HG02642 (cell line): ENCODE measurements at regions not wholly inside any gene's neighbourhood (a gene's known extent, or its start where the extent isn't known, plus 50 kb on each side); places are given as distances from the start of the nearest gene placed in this dataset.

ENCODE experiments used
- ATAC-seq: cut with Tn5 transposase; IDR thresholded peaks from one replicate; pipeline ENCODE4 v1.9.1; 2021; ENCODE audit warnings: mild to moderate bottlenecking; ENCODE audit not compliant: unreplicated experiment, poor library complexity

DNA sequence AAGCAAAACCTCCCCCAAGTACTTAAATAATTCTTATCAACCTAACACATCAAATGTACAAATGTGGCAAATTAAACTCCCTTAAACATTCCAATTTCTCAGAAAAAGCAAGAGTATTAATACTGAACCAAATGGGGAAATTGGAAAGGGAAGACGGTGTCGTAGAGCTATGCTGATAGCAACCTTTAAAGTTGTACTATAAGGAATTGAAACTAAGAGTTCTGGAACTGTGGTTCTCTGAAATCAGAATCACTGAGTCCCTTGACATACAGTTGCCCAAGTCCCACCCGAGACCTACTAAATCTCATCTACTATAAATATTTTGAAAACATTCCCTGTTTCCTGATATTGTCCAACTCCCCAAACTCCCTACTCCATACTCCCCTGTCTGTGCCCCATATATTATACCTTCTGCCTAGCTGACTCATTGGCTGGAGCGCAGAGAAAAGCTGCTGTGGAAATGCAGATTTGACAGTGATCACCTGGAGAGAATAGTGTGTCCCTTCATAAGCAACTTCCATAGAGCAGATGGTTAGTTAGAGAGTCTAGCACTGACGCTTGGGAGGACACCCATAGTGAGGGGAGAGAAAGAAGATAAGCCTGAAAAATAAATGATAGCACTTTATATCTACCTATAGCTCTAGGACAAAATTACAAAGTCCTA, 51.4 kb upstream of the ITM2B start:
- ATAC-seq = no peak

DNA sequence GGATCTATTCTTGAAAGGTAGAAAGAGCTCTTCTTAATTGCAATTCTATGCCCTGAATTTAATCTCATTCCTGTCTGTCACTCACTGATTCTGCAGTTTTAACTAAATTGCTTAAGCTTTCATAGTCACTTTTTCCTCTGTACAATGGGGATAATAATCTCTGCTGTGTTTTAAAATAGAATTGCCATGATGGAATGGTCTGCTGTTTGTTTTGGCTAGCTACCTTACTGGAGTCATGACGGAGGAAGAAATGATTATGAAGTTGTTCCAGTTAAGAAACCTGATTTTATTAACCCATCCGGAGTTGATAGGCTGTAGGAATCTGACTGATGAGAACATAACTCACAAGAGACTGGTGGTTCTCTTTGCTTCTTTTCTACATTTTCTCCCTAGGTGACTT, 54.9 kb upstream of the ITM2B start:
- ATAC-seq = no peak

DNA sequence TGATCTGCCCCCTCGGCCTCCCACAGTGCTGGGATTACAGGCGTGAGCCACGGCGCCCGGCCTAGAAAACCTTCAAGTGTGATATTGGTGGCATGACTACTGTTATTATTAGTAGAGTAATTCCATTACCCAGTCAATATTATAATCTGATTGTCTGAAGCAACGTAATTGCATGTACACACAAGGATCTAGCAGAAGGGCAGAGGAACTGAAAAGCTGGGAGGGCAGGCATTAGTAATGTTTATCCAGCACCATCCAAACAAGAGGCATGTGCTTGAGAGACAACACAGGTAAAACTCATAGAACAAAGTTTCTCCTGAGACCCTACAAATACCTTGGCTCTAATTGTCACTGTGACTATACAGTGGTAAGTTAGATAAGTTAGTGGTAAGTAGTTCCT, 56.2 kb upstream of the ITM2B start:
- ATAC-seq = no peak

DNA sequence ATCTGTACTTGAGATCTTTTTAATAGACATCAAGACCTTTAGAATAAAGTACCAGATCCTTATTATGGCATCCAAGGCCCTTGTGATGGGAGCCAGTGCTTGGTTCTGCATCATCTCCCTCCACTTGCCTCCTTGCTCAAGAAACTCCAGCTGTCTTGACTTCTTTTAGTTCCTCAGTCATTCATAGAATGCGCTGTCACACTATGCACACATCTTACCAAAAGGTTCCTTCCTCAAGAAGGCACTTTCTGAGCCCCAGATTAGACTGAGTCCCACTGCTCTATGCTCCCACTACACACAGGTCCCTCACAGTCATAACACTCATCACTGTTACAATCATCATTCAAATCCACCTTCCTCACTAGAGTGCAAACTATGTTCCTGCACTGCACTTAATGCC, 57.8 kb upstream of the ITM2B start:
- ATAC-seq = no peak

DNA sequence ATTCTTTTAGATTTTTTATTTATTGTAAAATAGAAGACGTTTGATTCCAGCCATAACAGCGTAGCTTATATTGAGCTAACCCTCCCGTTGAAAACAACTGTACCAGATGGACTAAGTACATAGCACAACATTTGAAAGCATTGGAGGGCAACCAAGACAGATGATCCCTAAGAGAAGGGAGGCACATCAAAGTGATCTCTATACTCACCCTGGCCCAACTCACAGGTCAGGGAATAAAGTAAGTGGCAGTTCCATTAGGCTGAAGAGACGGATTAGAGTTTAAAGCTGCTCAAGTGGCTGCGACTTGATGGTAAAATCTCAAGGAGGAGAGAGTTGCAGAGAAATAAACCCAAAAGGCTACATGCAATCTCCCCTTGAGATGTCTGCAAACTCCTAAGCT, 65.1 kb upstream of the ITM2B start:
- ATAC-seq = no peak

DNA sequence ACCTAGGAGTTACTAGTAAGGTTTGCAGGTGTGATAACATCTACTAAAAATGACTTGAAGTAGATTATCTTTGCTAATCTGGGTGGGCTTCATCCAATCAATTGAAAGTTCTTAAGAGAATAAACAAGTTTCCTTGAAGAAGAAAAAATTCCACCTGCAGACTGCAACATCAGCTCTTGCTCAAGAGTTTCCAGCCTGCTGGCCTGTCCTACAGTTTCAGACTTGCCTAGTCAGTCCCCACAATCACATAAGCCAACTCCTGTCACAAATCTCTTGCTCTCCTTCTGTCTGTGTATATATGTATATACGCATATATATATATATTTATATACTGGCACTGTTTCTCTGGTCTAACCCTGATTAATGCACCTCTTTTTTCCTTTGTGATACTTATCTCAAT, 67.3 kb upstream of the ITM2B start:
- ATAC-seq = no peak

DNA sequence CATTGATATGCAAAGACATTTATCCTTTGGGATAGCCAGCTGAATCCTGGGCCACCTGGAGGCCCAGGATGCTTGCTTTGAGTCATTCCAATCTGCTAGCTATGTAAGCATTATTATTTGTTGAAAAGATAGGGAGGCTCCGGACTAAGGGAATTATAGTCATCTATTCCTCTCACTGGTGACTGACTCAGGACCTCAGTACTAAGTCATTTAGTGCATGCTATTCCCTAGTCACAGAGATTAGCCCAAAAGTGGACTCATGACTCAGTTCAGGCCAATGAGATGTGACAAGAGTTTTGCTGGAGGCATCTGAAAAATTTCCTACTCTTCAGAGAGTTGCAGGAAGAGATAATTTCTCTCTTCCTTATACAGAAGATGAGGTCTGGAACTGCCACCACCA, 67.9 kb upstream of the ITM2B start:
- ATAC-seq = no peak

DNA sequence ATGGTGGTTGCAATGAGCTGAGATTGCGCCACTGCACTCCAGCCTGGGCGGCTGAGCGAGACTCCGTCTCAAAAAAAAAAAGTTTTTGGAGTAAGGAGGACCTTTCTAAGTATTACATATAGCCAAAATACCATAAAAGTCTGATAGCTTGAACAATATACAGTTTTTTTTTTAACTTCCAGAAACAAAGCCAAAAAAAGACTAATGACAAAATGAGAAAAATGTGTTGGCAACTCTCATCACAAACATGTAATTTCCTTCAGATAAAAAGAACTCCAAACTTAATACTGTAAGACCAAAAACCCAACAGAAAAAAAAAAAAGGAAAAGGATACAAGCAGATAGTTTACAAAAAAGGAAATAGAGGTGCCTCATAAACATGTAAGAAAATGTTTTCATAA, 68.2 kb upstream of the MED4 start:
- no peak for ATAC-seq

DNA sequence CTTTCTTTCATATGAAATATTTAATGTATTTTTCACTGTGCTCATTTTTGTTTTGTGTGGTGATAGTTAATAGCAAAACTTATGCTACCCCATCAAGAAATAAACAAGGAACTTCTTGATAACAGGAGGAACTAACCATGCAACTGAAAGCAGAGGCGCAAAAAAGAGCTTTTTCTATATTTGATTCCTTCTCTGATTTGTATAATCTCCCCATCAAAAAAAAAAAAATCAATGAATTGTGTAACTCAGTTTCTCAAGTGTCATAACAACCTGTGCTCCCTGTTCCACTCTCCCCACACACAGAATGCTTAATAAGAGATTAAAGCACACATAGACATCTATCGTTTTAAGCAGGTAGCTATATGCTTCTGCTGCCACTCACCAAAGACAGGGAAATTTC, 67.3 kb upstream of the MED4 start:
- no peak for ATAC-seq

DNA sequence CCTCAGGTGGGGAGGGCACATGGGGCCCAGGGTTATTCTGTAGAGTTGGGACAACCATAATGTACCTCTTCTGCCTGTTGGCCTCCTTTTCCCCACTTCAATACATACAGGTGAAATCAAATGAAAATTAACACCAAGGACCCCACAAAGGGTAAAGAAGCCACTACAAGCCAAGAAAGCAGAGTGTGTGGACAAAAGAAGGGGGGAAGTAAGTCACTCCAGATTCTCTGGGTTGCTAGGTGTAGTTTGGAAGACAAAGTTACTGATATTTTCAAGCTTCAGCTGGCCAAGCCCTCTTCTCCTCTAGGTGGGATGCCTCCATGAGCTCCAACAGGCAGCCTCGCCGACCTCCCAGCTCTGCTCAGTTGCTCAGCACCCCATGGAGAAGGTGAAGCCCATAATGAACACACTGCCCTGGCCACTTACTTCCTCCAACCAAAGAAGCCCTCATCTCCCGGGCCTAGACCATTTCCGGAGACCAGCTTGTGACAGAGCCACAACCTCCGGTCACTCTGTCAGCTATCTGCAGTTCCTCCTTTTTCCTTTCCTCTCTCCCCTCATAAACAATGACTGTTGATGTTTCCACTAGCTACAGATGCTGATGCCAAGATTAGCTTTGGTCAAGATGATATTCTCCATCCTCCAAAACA, 66.8 kb upstream of the MED4 start:
- ATAC-seq = no peak

DNA sequence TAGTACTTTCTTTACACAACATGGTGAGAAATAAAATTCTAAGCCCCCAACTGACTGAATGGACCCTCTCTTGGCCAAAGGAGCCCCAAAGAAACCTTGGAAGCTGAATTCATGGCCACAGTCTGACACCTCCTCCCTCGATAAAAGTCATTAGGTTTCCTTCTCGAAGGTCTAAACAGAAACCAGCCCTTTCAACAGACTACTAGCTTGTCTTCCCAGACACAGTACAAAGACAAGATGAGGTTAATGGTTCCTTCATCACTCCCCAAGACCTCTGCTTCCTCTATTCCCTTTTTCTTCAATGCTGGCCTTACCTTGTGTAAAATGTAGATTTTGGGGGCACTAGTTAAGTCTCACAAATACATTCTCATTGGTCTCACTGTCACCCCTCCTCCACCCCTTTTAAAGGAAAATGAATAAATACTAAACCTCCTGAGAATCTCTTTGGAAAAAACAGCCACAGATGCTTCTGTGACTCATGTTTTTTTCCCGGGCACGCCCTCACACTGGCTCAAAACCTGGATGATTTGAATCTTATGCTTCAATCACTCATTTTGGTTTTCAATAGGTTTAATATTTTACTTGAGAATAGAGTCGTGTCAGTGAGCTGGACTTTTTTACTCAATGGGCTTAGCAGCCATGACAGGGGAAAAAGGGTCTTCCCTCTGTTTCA, 65.8 kb upstream of the MED4 start:
- ATAC-seq = no peak

DNA sequence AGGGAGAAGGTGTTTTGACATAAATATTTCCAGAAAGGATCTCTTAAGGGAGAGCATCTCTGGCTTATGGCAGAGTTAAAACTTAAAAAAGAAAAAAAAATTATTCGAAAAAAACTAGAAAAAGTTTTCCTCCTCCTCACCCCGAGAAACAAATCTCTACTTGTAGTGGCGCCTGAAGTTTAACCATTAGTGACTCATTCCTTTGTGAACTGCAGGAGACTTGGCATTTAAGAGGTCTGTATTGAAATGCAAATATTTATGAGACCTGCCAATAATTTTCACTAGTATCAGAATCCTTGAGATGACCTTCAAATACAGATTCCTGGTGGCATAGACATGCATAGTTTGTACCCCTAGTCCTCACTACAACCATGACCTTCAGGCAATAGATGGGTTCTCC, 64.9 kb upstream of the MED4 start:
- no peak for ATAC-seq

DNA sequence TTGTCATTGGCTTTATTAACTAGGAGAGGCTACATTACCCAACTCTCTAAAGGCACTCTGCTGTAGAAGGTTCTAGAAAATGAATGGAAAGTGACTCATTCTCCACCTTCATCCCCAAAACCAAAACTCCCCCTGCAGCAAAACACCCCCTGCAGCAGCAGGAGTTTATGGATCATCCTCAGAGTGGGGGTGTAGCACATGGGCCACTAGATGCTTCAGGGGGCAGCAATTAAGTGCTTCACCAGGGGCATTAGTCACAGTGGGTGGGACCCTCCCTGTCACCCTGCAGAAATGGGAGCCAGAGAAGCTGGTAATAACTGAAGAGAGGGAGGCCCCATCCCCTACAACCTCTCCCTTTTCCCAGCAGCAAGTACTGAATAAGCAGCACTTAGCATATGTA, 64.5 kb upstream of the MED4 start:
- no peak for ATAC-seq

DNA sequence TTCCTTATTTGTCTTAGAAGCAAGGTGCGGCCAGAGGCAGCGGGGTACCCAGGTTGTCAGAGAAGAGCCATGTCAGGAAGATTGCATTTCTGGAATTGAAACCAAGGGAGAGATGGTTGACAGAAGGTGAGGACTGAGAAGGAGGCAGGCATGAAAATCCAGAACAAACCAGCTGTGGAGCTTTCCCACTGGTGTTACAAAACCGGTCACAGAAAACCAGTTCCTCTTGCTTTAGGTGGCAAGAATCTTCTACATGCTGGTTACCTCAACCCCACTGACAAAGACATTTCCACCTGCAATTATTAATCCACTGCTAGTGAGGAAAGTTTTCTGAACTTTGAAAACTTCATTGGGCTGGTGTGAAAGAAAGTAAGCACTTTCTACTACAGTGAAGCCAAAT, 64.0 kb upstream of the MED4 start:
- no peak for ATAC-seq

DNA sequence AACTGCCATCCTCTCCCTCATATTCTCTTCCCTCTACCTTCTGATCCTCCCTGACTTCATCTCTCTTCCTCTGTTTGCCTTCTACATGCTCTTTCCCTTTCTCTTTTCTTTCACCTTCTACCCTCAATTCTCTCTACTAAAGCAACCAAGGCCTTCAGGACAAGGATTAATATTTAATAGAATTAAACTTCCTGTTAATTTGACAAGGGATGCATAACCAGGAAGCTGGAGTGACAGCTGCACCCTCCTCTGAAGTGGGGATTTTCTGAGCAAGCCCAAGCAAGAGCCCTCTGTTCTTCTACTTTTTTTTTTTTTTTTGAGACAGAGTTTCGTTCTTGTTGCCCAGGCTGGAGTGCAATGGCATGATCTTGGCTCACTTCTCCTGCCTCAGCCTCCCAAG, 63.4 kb upstream of the MED4 start:
- ATAC-seq = peak; percentile 55

DNA sequence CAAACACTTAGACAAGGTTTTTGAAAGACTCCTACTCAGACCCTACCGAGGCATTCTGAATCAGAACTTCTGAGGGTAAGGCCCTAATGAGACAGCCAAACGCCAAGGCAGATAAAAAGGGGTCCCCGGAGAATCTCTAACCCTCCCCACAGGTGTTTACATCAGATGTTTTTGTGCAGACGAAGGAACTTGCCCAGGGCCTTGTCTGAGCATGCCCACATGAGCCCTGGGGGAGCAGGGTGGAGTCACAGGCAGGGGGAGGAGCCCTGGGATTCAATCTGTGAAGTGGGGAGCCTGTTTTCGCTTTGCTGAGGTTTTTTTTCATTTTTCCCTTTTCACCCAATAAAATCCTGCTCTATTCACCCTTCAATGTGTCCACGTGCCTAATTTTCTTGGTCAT, 61.6 kb upstream of the MED4 start:
- no peak for ATAC-seq

DNA sequence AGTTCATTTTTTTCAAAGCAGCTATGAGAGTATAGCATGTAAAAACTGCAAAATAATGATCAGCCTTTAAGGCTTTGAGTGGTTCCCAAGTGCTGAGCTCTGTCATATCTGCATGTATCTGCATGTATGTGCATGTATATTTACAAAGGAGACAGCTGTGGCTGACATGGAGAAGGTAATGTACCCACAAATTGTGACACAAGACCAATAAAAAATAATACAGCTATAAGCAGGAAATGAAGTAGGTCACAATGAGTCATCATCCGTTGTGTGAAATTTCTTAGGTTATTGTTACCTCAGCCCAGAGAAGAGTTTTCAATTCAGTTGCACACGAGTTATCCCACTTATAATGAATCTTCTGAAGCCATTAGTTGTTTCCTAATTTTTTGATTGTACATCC, 60.9 kb upstream of the MED4 start:
- ATAC-seq = no peak

DNA sequence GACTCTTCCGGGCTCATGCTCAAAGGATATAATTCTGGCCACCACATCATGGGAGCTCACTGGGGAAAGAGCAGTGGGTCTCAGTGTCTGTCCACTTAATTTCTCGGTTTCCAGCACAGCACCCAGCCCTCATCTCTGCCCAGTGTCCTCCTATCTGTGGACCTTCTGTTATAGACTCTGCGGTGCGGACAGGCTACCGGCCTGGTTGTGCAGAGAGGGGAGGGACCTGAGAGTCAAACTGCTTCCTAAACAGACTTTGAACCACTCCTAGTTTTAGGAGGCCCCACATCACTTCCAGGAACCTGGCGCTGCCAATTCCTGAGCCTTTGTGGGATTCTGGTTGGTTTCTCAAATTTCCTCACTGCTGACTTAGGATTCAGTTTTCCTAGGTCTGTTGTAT, 59.8 kb upstream of the MED4 start:
- ATAC-seq = no peak

DNA sequence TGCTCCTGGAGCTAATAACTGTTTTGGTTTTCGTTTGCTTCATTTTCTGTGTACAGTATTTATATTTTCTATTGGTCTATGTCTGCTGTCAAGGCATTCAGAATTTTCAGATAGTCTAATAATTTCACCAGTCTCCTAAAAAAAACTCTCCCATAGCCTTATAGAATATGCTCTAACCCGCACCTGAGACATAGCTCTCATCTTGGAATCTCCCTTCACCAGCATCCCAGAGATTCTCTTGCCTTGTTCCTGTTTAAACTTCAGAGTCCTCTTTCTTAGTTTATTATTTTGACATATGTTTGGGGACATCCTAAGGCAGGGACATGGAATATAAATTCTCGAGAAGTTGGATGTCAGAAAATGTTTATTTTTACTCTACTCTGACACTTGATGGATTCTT, 58.3 kb upstream of the MED4 start:
- ATAC-seq = no peak

DNA sequence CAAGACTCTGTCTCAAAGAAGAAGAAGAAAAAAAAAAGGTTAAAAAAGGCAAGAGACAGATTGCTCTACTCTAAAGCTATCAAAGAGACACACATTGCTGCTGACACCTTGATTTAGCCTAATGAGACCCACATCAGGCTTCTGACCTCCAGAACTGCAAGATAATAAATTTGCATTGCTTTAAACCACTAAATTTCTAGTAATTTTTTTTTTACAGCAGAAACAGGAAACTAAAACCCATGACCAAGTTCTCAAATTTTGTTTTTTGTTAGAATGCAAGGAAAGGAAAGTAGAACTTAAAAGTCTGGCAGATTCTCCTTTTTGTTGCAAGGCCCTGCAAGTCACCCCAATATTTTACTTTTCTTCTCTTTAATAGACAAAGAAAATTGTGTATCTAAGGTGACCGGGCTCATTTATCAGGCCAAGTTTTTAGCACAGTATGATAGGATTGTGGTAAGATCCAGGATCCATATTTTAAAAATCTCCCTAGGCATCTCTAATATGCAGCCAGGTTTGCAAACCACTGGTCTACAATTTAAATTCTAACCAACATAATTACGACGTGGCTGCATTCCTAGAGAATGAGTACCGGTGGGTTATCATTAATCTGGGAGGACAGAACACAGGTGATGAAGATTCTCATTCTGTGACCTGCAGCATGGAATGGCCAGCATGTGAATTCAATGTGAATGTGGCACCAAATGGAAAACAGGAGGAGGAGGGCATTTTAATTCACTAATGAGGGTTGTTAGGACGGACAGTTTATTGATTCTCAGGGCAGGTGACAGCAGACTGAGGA, 56.7 kb upstream of the MED4 start:
- no peak for ATAC-seq

DNA sequence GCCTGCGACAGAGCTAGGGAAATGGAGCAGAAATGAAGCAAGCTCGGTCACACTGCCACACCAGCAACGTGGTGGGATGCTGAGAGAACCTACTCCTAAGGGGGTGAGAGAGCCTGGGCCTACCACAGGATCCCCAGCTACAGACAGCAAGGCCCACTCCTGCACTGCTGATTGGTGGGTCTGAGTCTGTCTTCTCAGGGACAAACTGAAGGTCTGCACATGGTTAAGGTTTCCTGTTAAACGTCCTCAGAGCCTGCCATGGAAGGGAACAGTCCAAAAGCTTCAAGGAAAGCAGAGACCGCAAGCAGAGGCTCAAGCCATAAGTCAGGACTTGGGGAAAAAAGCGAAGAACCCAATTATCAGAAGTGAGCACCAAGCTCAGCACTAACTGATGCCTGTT, 53.5 kb upstream of the MED4 start:
- ATAC-seq = no peak
